GM12874 (cell line): ENCODE measurements at regions not wholly inside any gene's neighbourhood (a gene's known extent, or its start where the extent isn't known, plus 50 kb on each side); places are given as distances from the start of the nearest gene placed in this dataset.

ENCODE experiments used
- CTCF ChIP-seq: IDR thresholded peaks from 2 replicates; pipeline ENCODE4 v1.5.1; 2011; ENCODE audit warnings: low read depth, mild to moderate bottlenecking, control low read depth, low read length, moderate library complexity; ENCODE audit not compliant: insufficient read depth

- no peak for TF ChIP-seq CTCF
Measured at GRCh38 chr11:8754241-8754640, 71.6 kb downstream of the RPL27A start.

GRCh38 chr11:8756201-8756600 is 73.6 kb downstream of the RPL27A start:
- no peak for TF ChIP-seq CTCF

- TF ChIP-seq CTCF: no peak
Measured at GRCh38 chr11:8757047-8757446, 74.5 kb downstream of the RPL27A start.

GRCh38 chr11:8757533-8757932 is 74.9 kb downstream of the RPL27A start:
- no peak for TF ChIP-seq CTCF

GRCh38 chr11:8758619-8759169 is 76.1 kb downstream of the RPL27A start:
- TF ChIP-seq CTCF: no peak

- no peak for TF ChIP-seq CTCF
Measured at GRCh38 chr11:8759634-8760033, 77.0 kb downstream of the RPL27A start.

GRCh38 chr11:8760896-8761295 is 78.3 kb downstream of the RPL27A start:
- no peak for TF ChIP-seq CTCF
